H9 (cell line): ENCODE measurements at regions not wholly inside any gene's neighbourhood (a gene's known extent, or its start where the extent isn't known, plus 50 kb on each side); places are given as distances from the start of the nearest gene placed in this dataset.

ENCODE experiments used
- DNase-seq: peaks from one replicate; pipeline ENCODE4 v3.0.0-alpha.2; 2017
- H2AFZ ChIP-seq: one replicate; pipeline ENCODE4 v1.6.1; 2013; ENCODE audit warnings: mild to moderate bottlenecking, low read length, control low read depth, moderate library complexity
- H2AK5ac ChIP-seq: 2 replicates; pipeline ENCODE4 v1.6.1; 2013; ENCODE audit warnings: low read length, control low read depth, mixed read lengths; ENCODE audit not compliant: insufficient read length
- H2BK120ac ChIP-seq: one replicate; pipeline ENCODE4 v1.6.1; 2013; ENCODE audit warnings: low read depth, mild to moderate bottlenecking, low read length, control low read depth, inconsistent platforms; ENCODE audit not compliant: poor library complexity, severe bottlenecking
- H2BK12ac ChIP-seq: 2 replicates; pipeline ENCODE4 v1.6.1; 2013; ENCODE audit warnings: low read length, control low read depth, mixed read lengths, low read depth; ENCODE audit not compliant: insufficient read length
- H2BK15ac ChIP-seq: 2 replicates; pipeline ENCODE4 v1.6.1; 2013; ENCODE audit warnings: low read depth, low read length, control low read depth
- H2BK20ac ChIP-seq: one replicate; pipeline ENCODE4 v1.6.1; 2013; ENCODE audit warnings: low read depth, mild to moderate bottlenecking, low read length, control low read depth, inconsistent platforms; ENCODE audit not compliant: poor library complexity, severe bottlenecking
- H2BK5ac ChIP-seq: 2 replicates; pipeline ENCODE4 v1.6.1; 2013; ENCODE audit warnings: low read length, control low read depth, mixed read lengths; ENCODE audit not compliant: insufficient read length
- H3K14ac ChIP-seq: 2 replicates; pipeline ENCODE4 v1.6.1; 2013; ENCODE audit warnings: low read length, control low read depth; ENCODE audit not compliant: insufficient read depth
- H3K18ac ChIP-seq: 2 replicates; pipeline ENCODE4 v1.6.1; 2013; ENCODE audit warnings: low read depth, mild to moderate bottlenecking, mixed read lengths, low read length, control low read depth; ENCODE audit not compliant: insufficient read length
- H3K23ac ChIP-seq: 2 replicates; pipeline ENCODE4 v1.6.1; 2013; ENCODE audit warnings: low read length, control low read depth, mixed read lengths, low read depth; ENCODE audit not compliant: insufficient read length
- H3K23me2 ChIP-seq: 2 replicates; pipeline ENCODE4 v1.6.1; 2013; ENCODE audit warnings: low read depth, mild to moderate bottlenecking, mixed read lengths, low read length, control low read depth; ENCODE audit not compliant: insufficient read length, poor library complexity, severe bottlenecking
- H3K27ac ChIP-seq: 2 replicates; pipeline ENCODE4 v1.5.1; 2013; ENCODE audit warnings: low read length, control low read depth, mixed read lengths, low read depth; ENCODE audit not compliant: insufficient read length
- H3K27me3 ChIP-seq: 2 replicates; pipeline ENCODE4 v1.6.1; 2013; ENCODE audit warnings: low read length, control low read depth, inconsistent platforms; ENCODE audit not compliant: insufficient read depth
- H3K4ac ChIP-seq: 2 replicates; pipeline ENCODE4 v1.6.1; 2013; ENCODE audit warnings: low read depth, mild to moderate bottlenecking, control low read depth, inconsistent platforms, low read length, moderate library complexity
- H3K4me1 ChIP-seq: 2 replicates; pipeline ENCODE4 v1.6.1; 2013; ENCODE audit warnings: low read length, control low read depth, inconsistent platforms; ENCODE audit not compliant: insufficient read depth
- H3K4me2 ChIP-seq: 2 replicates; pipeline ENCODE4 v1.6.1; 2013; ENCODE audit warnings: low read length, control low read depth, mixed read lengths; ENCODE audit not compliant: insufficient read length, insufficient read depth
- H3K56ac ChIP-seq: 2 replicates; pipeline ENCODE4 v1.6.1; 2013; ENCODE audit warnings: low read depth, mild to moderate bottlenecking, mixed read lengths, low read length, control low read depth; ENCODE audit not compliant: insufficient read length
- H3K79me1 ChIP-seq: 2 replicates; pipeline ENCODE4 v1.6.1; 2013; ENCODE audit warnings: low read depth, mild to moderate bottlenecking, moderate library complexity, low read length, control low read depth, inconsistent platforms; ENCODE audit not compliant: insufficient read depth, poor library complexity, severe bottlenecking
- H3K79me2 ChIP-seq: 2 replicates; pipeline ENCODE4 v1.6.1; 2013; ENCODE audit warnings: low read length, control low read depth, inconsistent platforms; ENCODE audit not compliant: insufficient read depth
- H3K9ac ChIP-seq: 2 replicates; pipeline ENCODE4 v1.6.1; 2013; ENCODE audit warnings: low read length, control low read depth, mixed read lengths; ENCODE audit not compliant: insufficient read length; ENCODE audit errors: extremely low read depth
- H3K9me3 ChIP-seq: one replicate; pipeline ENCODE4 v1.6.1; 2013; ENCODE audit warnings: low read depth, low read length, inconsistent platforms; ENCODE audit not compliant: control insufficient read depth
- H3T11ph ChIP-seq: one replicate; pipeline ENCODE4 v1.6.1; 2013; ENCODE audit warnings: mild to moderate bottlenecking, low read length, control low read depth, inconsistent platforms
- H4K20me1 ChIP-seq: one replicate; pipeline ENCODE4 v1.6.1; 2013; ENCODE audit not compliant: control insufficient read depth, insufficient read length, insufficient read depth
- H4K5ac ChIP-seq: 2 replicates; pipeline ENCODE4 v1.6.1; 2013; ENCODE audit warnings: low read depth, mild to moderate bottlenecking, mixed read lengths, low read length, control low read depth; ENCODE audit not compliant: insufficient read length
- H4K8ac ChIP-seq: replicated peaks from 2 replicates; pipeline ENCODE4 v1.6.1; 2013; ENCODE audit warnings: low read length, control low read depth, mixed read lengths, low read depth; ENCODE audit not compliant: insufficient read length
- H4K91ac ChIP-seq: 2 replicates; pipeline ENCODE4 v1.6.1; 2013; ENCODE audit warnings: low read depth, mild to moderate bottlenecking, moderate library complexity, mixed read lengths, low read length, control low read depth; ENCODE audit not compliant: insufficient read length
- H3K27ac Mint-ChIP-seq, 3 experiments: 2 replicates in 2 of 3; 3 replicates in 1 of 3; pipeline ENCODE4 v1.8.0; 2020 to 2021; ENCODE audit warnings: mixed read lengths in 3 of 3, mild to moderate bottlenecking in 1 of 3, moderate library complexity in 1 of 3
- H3K27me3 Mint-ChIP-seq: 2 replicates; pipeline ENCODE4 v1.8.0; 2021; ENCODE audit warnings: low read depth, mild to moderate bottlenecking, moderate library complexity, mixed read lengths
- H3K36me3 Mint-ChIP-seq, 3 experiments: 2 replicates in 2 of 3; 3 replicates in 1 of 3; pipeline ENCODE4 v1.8.0; 2020 to 2021; ENCODE audit warnings: low read depth in 3 of 3, mixed read lengths in 3 of 3; ENCODE audit not compliant: insufficient read depth in 1 of 3
- H3K4me1 Mint-ChIP-seq, 2 experiments: 2 replicates each; pipeline ENCODE4 v1.8.0; 2020; ENCODE audit warnings: mixed read lengths in 2 of 2
- H3K4me3 Mint-ChIP-seq, 2 experiments: 2 replicates in 1 of 2; 3 replicates in 1 of 2; pipeline ENCODE4 v1.8.0; 2020 to 2021; ENCODE audit warnings: mild to moderate bottlenecking in 2 of 2, mixed read lengths in 2 of 2, moderate library complexity in 1 of 2
- H3K9me3 Mint-ChIP-seq, 2 experiments: 2 replicates in 1 of 2; 3 replicates in 1 of 2; pipeline ENCODE4 v1.8.0; 2020; ENCODE audit warnings: mild to moderate bottlenecking in 2 of 2, mixed read lengths in 2 of 2, moderate library complexity in 1 of 2
- whole genome bisulfite sequencing: extraction: QIAGEN DNeasy Blood & Tissue Kit; methylation state at CpG from one replicate; pipeline ENCODE4 v1.1.7; 2013; ENCODE audit warnings: missing lambda C conversion rate, low lambda C conversion rate, mixed read lengths; ENCODE audit not compliant: insufficient read length; ENCODE audit errors: extremely low coverage; 5-methylcytosine and 5-hydroxymethylcytosine counted together
- TF ChIP-seq, protein P1 (sequence below): fragments of 200-600 bp; sonication (generic); conservative IDR thresholded peaks from 3 replicates; pipeline ENCODE4 v1.8.0; 2021; ENCODE audit warnings: antibody characterized with exemption, mild to moderate bottlenecking

DNA sequence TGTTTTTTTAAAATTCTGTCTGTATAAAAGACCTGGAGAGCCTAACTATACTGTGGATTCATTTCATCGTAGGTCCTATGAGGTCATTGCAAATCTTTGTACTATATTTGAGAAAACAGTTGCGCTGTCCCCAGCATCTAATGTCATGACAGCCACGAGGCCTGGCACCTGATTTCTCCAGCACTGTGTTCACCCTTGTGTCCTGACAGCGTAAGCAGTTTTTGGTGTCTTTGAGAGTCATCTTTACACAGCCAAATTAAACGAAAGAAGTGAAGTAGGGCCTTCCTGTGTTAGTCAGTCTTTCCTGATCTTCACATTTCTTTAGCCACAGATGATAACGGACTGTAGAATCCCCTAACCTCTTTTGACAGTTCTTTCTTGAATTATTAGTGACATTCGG is 70.6 kb upstream of the PHACTR2 start:
- H2BK15ac ChIP-seq, result no peak overlapping the region
- H2AK5ac ChIP-seq, result no peak overlapping the region
- no peaks in the 10 kb centered on the region for H4K20me1 ChIP-seq
- no peaks in the 10 kb centered on the region for H3K36me3 Mint-ChIP-seq
- H3K27me3 Mint-ChIP-seq, result no peaks in the 10 kb centered on the region; the same call in 1 of the 2 replicates
- no peak overlapping the region for H3K4me3 Mint-ChIP-seq
- H3T11ph ChIP-seq, result no peak overlapping the region
- TF ChIP-seq, protein P1, sequence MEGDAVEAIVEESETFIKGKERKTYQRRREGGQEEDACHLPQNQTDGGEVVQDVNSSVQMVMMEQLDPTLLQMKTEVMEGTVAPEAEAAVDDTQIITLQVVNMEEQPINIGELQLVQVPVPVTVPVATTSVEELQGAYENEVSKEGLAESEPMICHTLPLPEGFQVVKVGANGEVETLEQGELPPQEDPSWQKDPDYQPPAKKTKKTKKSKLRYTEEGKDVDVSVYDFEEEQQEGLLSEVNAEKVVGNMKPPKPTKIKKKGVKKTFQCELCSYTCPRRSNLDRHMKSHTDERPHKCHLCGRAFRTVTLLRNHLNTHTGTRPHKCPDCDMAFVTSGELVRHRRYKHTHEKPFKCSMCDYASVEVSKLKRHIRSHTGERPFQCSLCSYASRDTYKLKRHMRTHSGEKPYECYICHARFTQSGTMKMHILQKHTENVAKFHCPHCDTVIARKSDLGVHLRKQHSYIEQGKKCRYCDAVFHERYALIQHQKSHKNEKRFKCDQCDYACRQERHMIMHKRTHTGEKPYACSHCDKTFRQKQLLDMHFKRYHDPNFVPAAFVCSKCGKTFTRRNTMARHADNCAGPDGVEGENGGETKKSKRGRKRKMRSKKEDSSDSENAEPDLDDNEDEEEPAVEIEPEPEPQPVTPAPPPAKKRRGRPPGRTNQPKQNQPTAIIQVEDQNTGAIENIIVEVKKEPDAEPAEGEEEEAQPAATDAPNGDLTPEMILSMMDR, result no peak
- no peak overlapping the region for H3K18ac ChIP-seq
- no peak overlapping the region for H3K27ac Mint-ChIP-seq
- no peak overlapping the region for H3K23ac ChIP-seq
- no peak overlapping the region for H3K4ac ChIP-seq
- WGBS, result no CpG with 5 or more reads among the region's 7 CpGs
- H3K4me1 ChIP-seq, result no peaks in the 10 kb centered on the region
- no peak overlapping the region for H3K27ac ChIP-seq
- no peak overlapping the region for H3K56ac ChIP-seq
- H2BK120ac ChIP-seq, result no peak overlapping the region
- H2BK5ac ChIP-seq, result peak overlapping the region; percentile 46
- H4K5ac ChIP-seq, result no peak overlapping the region
- H3K9ac ChIP-seq, result no peak overlapping the region
- H2BK12ac ChIP-seq, result peak overlapping the region; percentile 56
- no peaks in the 10 kb centered on the region for H3K79me2 ChIP-seq
- peaks cover 6 to 11% of the 10 kb centered on the region in 2 experiments for H3K4me1 Mint-ChIP-seq
- no peak overlapping the region for H3K14ac ChIP-seq
- H3K9me3 ChIP-seq, result no peaks in the 10 kb centered on the region
- H3K23me2 ChIP-seq, result no peaks in the 10 kb centered on the region
- H4K8ac ChIP-seq, result no peak overlapping the region
- H3K9me3 Mint-ChIP-seq, result no peaks in the 10 kb centered on the region
- no peaks in the 10 kb centered on the region for H3K79me1 ChIP-seq
- DNase-seq, result no peak
- H3K27me3 ChIP-seq, result no peaks in the 10 kb centered on the region
- H3K4me2 ChIP-seq, result no peak overlapping the region
- H2AFZ ChIP-seq, result no peak overlapping the region
- H4K91ac ChIP-seq, result no peak overlapping the region
- H2BK20ac ChIP-seq, result no peak overlapping the region
